NB4 (cell line): ENCODE measurements at regions not wholly inside any gene's neighbourhood (a gene's known extent, or its start where the extent isn't known, plus 50 kb on each side); places are given as distances from the start of the nearest gene placed in this dataset.

Experiments
- MYC ChIP-seq: IDR thresholded peaks from 2 replicates; pipeline ENCODE4 v1.6.1; 2011; ENCODE audit warnings: low read depth, low read length
- POLR2A ChIP-seq: IDR thresholded peaks from 2 replicates; pipeline ENCODE4 v1.6.1; 2011; ENCODE audit warnings: mild to moderate bottlenecking; ENCODE audit not compliant: insufficient read length; ENCODE audit errors: extremely low read depth
- TF ChIP-seq, protein P1 (sequence below): IDR thresholded peaks from one replicate; pipeline ENCODE4 v1.5.1; 2012; ENCODE audit warnings: low read depth, low read length
- TF ChIP-seq, protein P2 (sequence below): IDR thresholded peaks from 2 replicates; pipeline ENCODE4 v1.6.1; 2011; ENCODE audit warnings: low read depth, low read length

DNA sequence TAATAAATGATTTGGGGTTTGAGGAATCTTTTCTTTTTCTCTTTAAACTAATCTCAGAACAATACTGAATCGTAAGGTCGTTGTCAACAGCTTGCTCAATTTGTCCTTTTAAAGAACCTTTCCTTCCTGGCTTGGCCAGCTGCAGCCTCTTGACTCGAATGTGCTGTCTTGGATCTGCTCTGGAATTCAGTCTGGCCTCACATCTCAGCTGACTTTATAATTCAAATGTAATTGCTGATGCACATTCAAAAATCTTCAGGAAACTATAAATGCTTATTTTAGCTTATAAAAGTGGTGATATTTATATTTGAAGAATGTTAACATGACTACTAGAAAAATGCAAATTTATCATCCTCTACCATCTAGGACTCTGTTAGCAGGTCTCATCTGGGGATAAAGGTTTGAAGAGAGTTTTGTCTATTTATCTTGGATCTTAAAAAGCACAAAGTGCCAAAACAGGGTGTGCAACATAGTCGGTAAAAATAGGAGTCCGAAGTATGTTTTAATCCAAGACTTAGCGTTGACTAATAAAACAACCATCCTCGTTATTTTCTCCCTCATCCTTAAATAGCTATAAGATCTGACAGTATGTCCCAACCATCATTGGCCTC is 1035.2 kb downstream of the MCTP2 start:
- TF ChIP-seq, protein P1, sequence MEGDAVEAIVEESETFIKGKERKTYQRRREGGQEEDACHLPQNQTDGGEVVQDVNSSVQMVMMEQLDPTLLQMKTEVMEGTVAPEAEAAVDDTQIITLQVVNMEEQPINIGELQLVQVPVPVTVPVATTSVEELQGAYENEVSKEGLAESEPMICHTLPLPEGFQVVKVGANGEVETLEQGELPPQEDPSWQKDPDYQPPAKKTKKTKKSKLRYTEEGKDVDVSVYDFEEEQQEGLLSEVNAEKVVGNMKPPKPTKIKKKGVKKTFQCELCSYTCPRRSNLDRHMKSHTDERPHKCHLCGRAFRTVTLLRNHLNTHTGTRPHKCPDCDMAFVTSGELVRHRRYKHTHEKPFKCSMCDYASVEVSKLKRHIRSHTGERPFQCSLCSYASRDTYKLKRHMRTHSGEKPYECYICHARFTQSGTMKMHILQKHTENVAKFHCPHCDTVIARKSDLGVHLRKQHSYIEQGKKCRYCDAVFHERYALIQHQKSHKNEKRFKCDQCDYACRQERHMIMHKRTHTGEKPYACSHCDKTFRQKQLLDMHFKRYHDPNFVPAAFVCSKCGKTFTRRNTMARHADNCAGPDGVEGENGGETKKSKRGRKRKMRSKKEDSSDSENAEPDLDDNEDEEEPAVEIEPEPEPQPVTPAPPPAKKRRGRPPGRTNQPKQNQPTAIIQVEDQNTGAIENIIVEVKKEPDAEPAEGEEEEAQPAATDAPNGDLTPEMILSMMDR = no peak
- TF ChIP-seq POLR2A = no peak
- TF ChIP-seq, protein P2, sequence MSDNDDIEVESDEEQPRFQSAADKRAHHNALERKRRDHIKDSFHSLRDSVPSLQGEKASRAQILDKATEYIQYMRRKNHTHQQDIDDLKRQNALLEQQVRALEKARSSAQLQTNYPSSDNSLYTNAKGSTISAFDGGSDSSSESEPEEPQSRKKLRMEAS = no peak
- TF ChIP-seq MYC = no peak
